ENCODE measurements at regions not wholly inside any gene's neighbourhood (a gene's known extent, or its start where the extent isn't known, plus 50 kb on each side); places are given as distances from the start of the nearest gene placed in this dataset.
"Not testable (repeated sequence)": the region's sequence is repeated elsewhere in the genome, so short reads cannot be mapped to it uniquely, and the experiment has no call there.

- no peak overlapping the region for H3K27ac Mint-ChIP-seq
- H3K36me3 Mint-ChIP-seq: no peaks in the 10 kb centered on the region
- H3K4me1 Mint-ChIP-seq: no peaks in the 10 kb centered on the region
- CTCF ChIA-PET: no interaction called here
- H3K27me3 Mint-ChIP-seq: no peaks in the 10 kb centered on the region
- no peak for DNase-seq
- no peaks in the 10 kb centered on the region for H3K9me3 Mint-ChIP-seq (ENCODE audit: low read depth)
- no peak for ATAC-seq
- H3K4me3 Mint-ChIP-seq: no peak overlapping the region
These were observed 55.1 kb upstream of the F9 start for GRCh38 chrX:139475432-139475831.

DNA sequence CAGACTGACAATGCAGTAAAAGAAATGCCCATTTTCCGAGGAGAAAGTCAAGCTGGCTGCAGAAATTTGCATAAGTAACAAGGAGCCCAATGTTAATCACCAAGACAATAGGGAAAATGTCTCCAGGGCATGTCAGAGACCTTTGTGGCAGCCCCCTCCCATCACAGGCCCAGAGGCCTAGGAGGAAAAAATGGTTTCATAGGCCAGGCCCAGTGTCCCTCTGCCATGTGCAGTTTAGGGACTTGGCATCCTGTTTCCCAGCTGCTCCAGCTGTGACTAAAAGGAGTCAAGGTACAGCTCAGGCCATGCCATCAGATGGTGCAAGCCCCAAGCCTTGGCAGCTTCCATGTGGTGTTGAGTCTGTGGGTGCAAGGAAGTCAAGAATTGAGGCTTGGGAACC is 68.6 kb upstream of the F9 start:
- H3K4me3 Mint-ChIP-seq, CTCF ChIA-PET: not testable (repeated sequence)

DNA sequence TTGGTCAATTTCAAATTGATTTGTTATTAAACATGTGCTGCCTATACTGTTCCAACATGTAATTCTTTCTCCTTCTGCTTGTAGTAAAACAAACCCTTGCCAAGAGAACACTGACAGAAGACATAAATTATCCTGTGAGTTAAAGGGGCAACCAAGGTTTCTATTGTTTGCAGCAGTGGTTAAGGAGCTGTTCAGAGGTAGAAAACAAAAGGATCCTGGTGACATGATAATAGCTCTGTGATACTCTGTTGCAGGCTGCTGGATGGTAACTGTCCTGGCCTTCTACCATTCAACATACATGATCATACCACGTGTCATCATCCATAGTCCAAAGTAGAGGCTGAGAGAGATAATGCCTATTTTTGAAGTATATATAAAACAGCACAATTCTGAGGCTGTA is 75.8 kb upstream of the F9 start:
- no peaks in the 10 kb centered on the region for H3K9me3 Mint-ChIP-seq (ENCODE audit: low read depth)
- CTCF ChIA-PET: no interaction called here
- no peak overlapping the region for H3K4me3 Mint-ChIP-seq
- no peak for DNase-seq
- H3K27ac Mint-ChIP-seq: no peak overlapping the region
- ATAC-seq: no peak
- no peaks in the 10 kb centered on the region for H3K27me3 Mint-ChIP-seq
- no peaks in the 10 kb centered on the region for H3K4me1 Mint-ChIP-seq
- H3K36me3 Mint-ChIP-seq: no peaks in the 10 kb centered on the region

More for the DNA sequence above, 68.6 kb upstream of the F9 start:
- not testable (repeated sequence) for H3K27me3 Mint-ChIP-seq; H3K36me3 Mint-ChIP-seq; H3K4me1 Mint-ChIP-seq; DNase-seq; H3K9me3 Mint-ChIP-seq (ENCODE audit: low read depth); H3K27ac Mint-ChIP-seq; ATAC-seq

GRCh38 chrX:139448996-139449395 is 81.5 kb upstream of the F9 start:
- CTCF ChIA-PET: no interaction called here
- no peaks in the 10 kb centered on the region for H3K9me3 Mint-ChIP-seq (ENCODE audit: low read depth)
- DNase-seq (no peak), ATAC-seq (no peak)
- H3K27ac Mint-ChIP-seq: no peak overlapping the region
- no peak overlapping the region for H3K4me3 Mint-ChIP-seq
- no peaks in the 10 kb centered on the region for H3K4me1 Mint-ChIP-seq
- no peaks in the 10 kb centered on the region for H3K27me3 Mint-ChIP-seq
- H3K36me3 Mint-ChIP-seq: no peaks in the 10 kb centered on the region

GRCh38 chrX:139446832-139447231 is 83.7 kb upstream of the F9 start:
- ATAC-seq: no peak
- H3K27me3 Mint-ChIP-seq: no peaks in the 10 kb centered on the region
- H3K4me3 Mint-ChIP-seq: no peak overlapping the region
- no peak for DNase-seq
- no peak overlapping the region for H3K27ac Mint-ChIP-seq
- no peaks in the 10 kb centered on the region for H3K4me1 Mint-ChIP-seq
- no peaks in the 10 kb centered on the region for H3K36me3 Mint-ChIP-seq
- H3K9me3 Mint-ChIP-seq (ENCODE audit: low read depth): no peaks in the 10 kb centered on the region
- CTCF ChIA-PET: no interaction called here

GRCh38 chrX:139429913-139430312 is 100.6 kb upstream of the F9 start:
- H3K4me3 Mint-ChIP-seq: no peak overlapping the region
- no peaks in the 10 kb centered on the region for H3K4me1 Mint-ChIP-seq
- no peaks in the 10 kb centered on the region for H3K36me3 Mint-ChIP-seq
- H3K27me3 Mint-ChIP-seq: no peaks in the 10 kb centered on the region
- no peak for DNase-seq
- no peak overlapping the region for H3K27ac Mint-ChIP-seq
- H3K9me3 Mint-ChIP-seq (ENCODE audit: low read depth): no peaks in the 10 kb centered on the region
- ATAC-seq: no peak
- CTCF ChIA-PET: no interaction called here

- Mint-ChIP-seq H3K27ac (no peak overlapping the region), H3K4me3 (no peak overlapping the region), H3K27me3 (no peaks in the 10 kb centered on the region), H3K4me1 (no peaks in the 10 kb centered on the region), H3K9me3 (ENCODE audit: low read depth) (no peaks in the 10 kb centered on the region), H3K36me3 (no peaks in the 10 kb centered on the region)
- CTCF ChIA-PET: no interaction called here
- DNase-seq (no peak), ATAC-seq (no peak)
These were observed 107.4 kb upstream of the F9 start for GRCh38 chrX:139423186-139423585.

DNA sequence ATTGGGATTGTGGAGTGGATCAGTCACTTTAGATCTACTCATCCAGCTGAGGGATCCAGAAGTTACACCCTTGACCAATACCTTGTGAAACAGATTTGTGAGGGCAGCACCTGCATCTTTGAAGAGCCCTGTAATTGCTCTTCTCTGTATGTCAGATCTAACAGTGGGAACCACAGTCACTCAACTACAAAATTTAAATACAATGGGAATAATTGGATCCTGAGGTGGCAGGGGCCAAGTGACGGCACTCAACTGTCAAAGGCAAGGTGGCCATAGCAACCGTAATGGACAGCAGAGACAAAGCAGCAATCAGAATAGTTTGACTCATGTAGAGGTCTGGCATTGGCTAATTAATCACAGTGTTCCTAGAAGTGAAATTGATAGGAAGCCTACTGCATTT is 132.3 kb upstream of the F9 start:
- H3K27ac Mint-ChIP-seq; ATAC-seq; H3K27me3 Mint-ChIP-seq; H3K4me3 Mint-ChIP-seq; H3K36me3 Mint-ChIP-seq; DNase-seq; H3K4me1 Mint-ChIP-seq; CTCF ChIA-PET; H3K9me3 Mint-ChIP-seq (ENCODE audit: low read depth): not testable (repeated sequence)

GRCh38 chrX:139388254-139388653 is 142.3 kb upstream of the F9 start:
- DNase-seq (no peak), ATAC-seq (no peak)
- Mint-ChIP-seq H3K4me3 (no peak overlapping the region), H3K36me3 (no peaks in the 10 kb centered on the region), H3K4me1 (no peaks in the 10 kb centered on the region), H3K9me3 (ENCODE audit: low read depth) (no peaks in the 10 kb centered on the region), H3K27ac (no peak overlapping the region), H3K27me3 (no peaks in the 10 kb centered on the region)
- CTCF ChIA-PET: no interaction called here

GRCh38 chrX:139382529-139382928 is 148.0 kb upstream of the F9 start:
- ATAC-seq: no peak
- Mint-ChIP-seq H3K27me3 (no peaks in the 10 kb centered on the region), H3K27ac (no peak overlapping the region), H3K4me3 (no peak overlapping the region), H3K4me1 (no peaks in the 10 kb centered on the region), H3K36me3 (no peaks in the 10 kb centered on the region), H3K9me3 (ENCODE audit: low read depth) (peaks cover 2% of the 10 kb centered on the region)
- CTCF ChIA-PET: no interaction called here
- no peak for DNase-seq

GRCh38 chrX:139376547-139376946 is 154.0 kb upstream of the F9 start:
- H3K27me3 Mint-ChIP-seq; H3K9me3 Mint-ChIP-seq (ENCODE audit: low read depth); H3K4me3 Mint-ChIP-seq; H3K36me3 Mint-ChIP-seq; CTCF ChIA-PET; DNase-seq; ATAC-seq; H3K4me1 Mint-ChIP-seq; H3K27ac Mint-ChIP-seq: not testable (repeated sequence)

GRCh38 chrX:139360356-139360755 is 170.2 kb upstream of the F9 start:
- CTCF ChIA-PET: no interaction called here
- Mint-ChIP-seq H3K27me3 (no peaks in the 10 kb centered on the region), H3K4me1 (no peaks in the 10 kb centered on the region), H3K9me3 (ENCODE audit: low read depth) (no peaks in the 10 kb centered on the region), H3K27ac (no peak overlapping the region), H3K36me3 (no peaks in the 10 kb centered on the region), H3K4me3 (no peak overlapping the region)
- no peak for DNase-seq
- no peak for ATAC-seq

DNA sequence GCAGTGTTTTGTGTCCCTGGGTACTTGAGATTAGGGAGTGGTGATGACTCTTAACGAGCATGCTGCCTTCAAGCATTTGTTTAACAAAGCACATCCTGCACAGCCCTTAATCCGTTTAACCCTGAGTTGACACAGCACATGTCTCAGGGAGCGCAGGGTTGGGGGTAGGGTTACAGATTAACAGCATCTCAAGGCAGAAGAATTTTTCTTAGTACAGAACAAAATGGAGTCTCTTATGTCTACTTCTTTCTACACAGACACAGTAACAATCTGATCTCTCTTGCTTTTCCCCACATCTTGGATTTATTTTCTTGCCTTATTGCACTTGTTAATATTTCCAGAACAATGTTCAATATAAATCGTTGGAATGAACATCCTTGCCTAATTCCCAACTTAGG is 187.9 kb upstream of the F9 start:
- H3K36me3 Mint-ChIP-seq; ATAC-seq; H3K9me3 Mint-ChIP-seq (ENCODE audit: low read depth); H3K4me3 Mint-ChIP-seq; H3K27ac Mint-ChIP-seq; DNase-seq; H3K27me3 Mint-ChIP-seq; H3K4me1 Mint-ChIP-seq; CTCF ChIA-PET: not testable (repeated sequence)

DNA sequence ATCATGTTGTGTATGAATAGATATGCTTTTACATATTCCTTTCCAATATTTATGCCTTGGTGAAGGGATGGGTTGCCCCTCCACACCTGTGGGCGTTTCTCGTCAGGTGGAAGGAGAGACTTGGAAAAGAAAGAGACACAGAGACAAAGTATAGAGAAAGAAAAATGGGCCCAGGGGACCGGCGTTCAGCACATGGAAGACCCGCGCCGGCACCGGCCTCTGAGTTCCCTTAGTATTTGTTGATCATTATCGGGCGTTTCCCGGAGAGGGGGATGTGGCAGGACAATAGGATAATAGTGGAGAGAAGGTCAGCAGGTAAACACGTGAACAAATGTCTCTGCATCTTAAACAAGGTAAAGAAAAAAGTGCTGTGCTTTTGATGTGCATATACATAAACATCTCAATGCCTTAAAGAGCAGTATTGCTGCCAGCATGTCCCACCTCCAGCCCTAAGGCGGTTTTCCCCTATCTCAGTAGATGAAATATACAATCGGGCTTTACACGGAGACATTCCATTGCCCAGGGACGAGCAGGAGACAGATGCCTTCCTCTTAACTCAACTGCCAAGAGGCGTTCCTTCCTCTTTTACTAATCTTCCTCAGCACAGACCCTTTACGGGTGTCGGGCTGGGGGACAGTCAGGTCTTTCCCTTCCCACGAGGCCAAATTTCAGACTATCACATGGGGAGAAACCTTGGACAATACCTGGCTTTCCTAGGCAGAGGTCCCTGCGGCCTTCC is 188.5 kb upstream of the F9 start:
- ATAC-seq; H3K27ac Mint-ChIP-seq; H3K4me1 Mint-ChIP-seq; DNase-seq; H3K9me3 Mint-ChIP-seq (ENCODE audit: low read depth); H3K27me3 Mint-ChIP-seq; CTCF ChIA-PET; H3K36me3 Mint-ChIP-seq; H3K4me3 Mint-ChIP-seq: not testable (repeated sequence)

GRCh38 chrX:139332441-139332840 is 198.1 kb upstream of the F9 start:
- H3K36me3 Mint-ChIP-seq: no peaks in the 10 kb centered on the region
- CTCF ChIA-PET: no interaction called here
- ATAC-seq (no peak), DNase-seq (no peak)
- no peaks in the 10 kb centered on the region for H3K27me3 Mint-ChIP-seq
- no peaks in the 10 kb centered on the region for H3K4me1 Mint-ChIP-seq
- H3K9me3 Mint-ChIP-seq (ENCODE audit: low read depth): no peaks in the 10 kb centered on the region
- no peak overlapping the region for H3K4me3 Mint-ChIP-seq
- no peak overlapping the region for H3K27ac Mint-ChIP-seq

Data from activated CD8-positive, alpha-beta memory T cell treated with anti-CD3 and anti-CD28 coated beads, Interleukin-2, amount 10 ng/mL, durations not matched to agents 7 days and 5 days (primary cell).